ENCODE measurements at regions not wholly inside any gene's neighbourhood (a gene's known extent, or its start where the extent isn't known, plus 50 kb on each side); places are given as distances from the start of the nearest gene placed in this dataset.
"Not testable (repeated sequence)": the region's sequence is repeated elsewhere in the genome, so short reads cannot be mapped to it uniquely, and the experiment has no call there.

DNA sequence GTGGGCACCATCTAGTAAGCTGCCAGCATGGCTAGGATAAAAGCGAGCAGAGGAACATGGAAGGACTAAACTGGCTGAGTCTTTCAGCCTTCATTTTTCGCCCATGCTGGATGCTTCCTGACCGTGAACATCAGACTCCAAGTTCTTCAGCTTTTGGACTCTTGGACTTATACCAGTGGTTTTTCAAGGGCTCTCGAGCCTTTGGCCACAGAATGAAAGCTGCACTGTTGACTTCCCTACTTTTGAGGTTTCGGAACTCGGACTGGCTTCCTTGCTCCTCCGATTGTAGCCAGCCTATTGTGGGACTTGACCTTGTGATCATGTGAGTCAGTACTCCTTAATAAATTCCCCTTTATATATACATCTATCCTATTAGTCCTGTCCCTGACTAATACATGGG lies 785.1 kb upstream of the SLITRK6 start:
- no peak for DNase-seq

GRCh38 chr13:86585835-86586234 lies 786.6 kb upstream of the SLITRK6 start:
- no peak for DNase-seq

GRCh38 chr13:86591862-86592261 lies 792.6 kb upstream of the SLITRK6 start:
- no peak for DNase-seq

DNA sequence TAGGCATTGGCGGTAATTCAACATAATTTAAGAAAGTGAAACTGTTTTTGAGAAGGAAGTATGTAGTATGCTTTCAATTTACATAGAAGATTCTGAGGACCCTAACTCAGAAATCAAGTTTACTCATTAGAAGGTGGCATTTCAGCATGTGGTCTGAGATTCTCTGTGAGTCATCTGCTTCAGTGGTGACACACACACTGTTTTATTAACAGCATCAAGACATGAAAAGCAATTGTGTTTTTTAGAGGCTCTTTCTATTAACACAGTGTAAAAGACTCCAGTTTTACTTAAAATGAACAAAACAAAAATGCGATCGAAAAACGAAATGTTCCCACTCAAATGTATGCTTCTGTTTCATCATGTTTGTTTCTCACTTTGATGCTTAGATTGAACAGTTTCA lies 802.1 kb upstream of the SLITRK6 start:
- no peak for DNase-seq

DNA sequence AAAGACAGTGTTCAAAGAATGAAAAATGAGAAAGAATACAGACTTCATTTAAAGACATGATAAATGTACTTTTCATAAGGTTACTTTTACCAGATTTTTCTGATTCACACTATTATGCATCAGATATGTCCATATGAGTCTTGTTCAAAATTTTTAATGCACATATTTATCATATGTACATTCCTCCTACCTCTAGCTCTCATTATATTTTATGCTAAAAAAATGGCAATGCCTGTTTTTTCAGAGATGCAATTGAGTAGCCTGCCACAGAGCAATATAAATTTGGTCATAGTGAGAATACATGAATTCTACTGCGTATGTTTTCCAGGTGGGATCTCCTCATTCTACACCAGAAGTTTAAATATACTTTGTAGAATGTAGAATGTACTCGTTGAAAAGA lies 807.0 kb upstream of the SLITRK6 start:
- no peak for DNase-seq

DNA sequence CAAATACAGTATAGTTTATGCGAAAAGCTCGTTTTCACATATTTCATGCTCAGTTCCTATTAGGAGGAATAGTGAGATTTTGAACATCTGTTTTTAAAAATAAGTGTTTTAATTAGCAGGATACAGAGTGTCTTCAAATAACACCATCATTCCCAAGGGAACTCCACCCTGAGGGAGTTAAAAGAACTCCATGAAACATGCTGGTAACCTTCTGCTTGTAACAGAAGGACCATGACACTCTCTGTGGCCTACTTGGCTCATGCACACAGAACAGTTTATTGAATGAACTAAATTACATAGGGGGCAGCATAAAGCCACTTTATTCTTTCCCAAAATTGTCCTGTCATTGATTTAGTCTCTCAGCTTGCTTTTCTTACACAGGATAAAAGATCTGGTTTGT lies 809.5 kb upstream of the SLITRK6 start:
- DNase-seq = no peak

GRCh38 chr13:86633346-86633745 lies 834.1 kb upstream of the SLITRK6 start:
- DNase-seq = no peak

GRCh38 chr13:86651171-86651570 lies 852.0 kb upstream of the SLITRK6 start:
- DNase-seq = not testable (repeated sequence)

- DNase-seq = no peak
Observed at GRCh38 chr13:86653009-86653408, 853.8 kb upstream of the SLITRK6 start.

GRCh38 chr13:86655561-86655960 lies 856.3 kb upstream of the SLITRK6 start:
- DNase-seq = no peak

DNA sequence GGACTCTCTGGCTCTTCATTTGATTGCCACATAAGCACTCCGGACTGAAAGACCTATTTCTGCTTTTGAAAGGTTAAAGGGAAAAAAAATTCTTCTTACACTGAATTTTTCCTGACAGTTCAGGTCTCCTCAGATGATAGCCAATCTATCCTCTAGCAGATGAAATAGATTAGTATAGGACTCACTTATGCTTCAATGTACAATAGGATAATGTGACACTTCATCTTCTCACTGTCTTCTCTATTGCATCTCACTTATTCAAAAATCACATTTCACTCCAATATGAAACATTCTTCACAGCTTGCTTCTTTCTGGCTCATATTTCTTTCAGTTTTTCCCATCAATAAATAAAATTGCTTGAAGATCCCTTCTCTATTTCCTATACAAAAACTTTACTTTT lies 860.9 kb upstream of the SLITRK6 start:
- DNase-seq = no peak

GRCh38 chr13:86665842-86666241 lies 866.6 kb upstream of the SLITRK6 start:
- no peak for DNase-seq

- DNase-seq = no peak
Observed at GRCh38 chr13:86673931-86674431, 874.8 kb upstream of the SLITRK6 start.

DNA sequence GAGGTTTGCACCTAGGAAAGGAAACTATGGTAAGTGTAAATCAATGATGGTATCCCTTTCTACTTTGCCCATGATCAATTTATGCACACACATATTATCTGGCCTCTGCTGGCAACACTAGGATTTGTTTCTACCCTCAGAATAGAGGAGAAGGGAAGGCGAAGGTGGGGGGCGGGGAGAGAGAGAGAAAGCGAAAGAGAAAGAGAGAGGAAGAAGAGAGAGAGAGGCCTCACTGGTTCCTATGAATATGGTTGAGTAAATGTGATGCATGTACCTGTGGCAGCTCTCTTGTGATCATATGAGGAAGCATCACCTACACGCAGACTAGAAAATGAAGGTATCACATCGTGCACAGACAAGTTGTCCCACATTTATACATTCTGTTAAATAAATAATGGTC lies 882.0 kb upstream of the SLITRK6 start:
- no peak for DNase-seq

DNA sequence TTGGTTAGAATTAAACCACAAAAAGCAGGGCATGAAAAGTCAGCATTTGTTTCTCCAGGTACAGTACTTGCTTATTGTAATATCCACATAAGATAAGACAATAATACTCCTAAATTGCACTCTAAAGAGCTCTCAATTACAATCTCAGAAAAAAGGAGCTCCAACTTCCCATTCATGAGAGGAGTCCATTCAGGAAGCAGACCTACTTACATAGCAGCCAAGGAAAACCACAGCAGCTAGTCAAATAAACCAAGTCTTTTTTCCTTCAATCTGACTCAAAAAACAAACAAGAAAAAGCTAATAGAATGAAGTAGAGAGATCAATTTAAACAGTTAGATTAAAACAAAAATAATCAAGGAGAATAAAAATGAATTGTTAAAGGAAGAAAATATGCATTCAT lies 885.2 kb upstream of the SLITRK6 start:
- no peak for DNase-seq

DNA sequence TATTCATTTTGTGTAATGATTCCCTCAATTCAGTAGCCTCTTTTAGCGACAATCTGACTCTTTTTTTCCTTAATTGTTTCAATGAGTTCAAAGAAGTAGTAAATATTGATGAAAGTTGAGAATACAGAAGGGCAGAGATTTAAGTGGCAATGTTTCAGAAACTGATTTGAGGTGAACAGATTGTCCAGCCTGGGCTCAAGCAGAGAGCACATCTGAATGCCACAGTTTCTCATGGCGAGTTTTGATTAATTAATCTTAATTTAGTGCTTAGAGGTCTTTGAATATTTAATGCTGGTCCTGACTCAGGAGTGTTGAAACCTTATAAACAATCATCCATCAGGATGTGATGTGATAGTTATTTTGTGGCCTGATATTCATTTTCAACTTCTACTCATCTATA lies 890.7 kb upstream of the SLITRK6 start:
- DNase-seq = no peak

DNA sequence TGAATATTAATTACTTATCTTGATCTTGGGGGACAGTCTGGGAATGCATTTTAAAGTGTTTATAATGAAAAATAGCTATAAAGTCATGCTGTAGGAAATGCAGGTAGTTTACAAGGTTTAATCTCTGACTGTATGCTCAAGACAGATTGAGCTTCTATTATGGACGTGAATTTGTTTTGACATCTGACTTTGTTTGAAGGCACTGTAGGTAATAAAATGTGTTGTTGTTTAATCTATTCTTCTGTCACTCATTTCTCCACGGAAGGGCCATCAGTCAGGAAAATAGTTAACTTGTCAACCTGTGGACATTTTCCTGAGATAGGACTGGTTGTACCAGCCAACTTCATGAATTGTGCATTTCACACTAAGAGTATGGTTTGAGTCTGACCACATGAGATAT lies 893.1 kb upstream of the SLITRK6 start:
- no peak for DNase-seq

DNA sequence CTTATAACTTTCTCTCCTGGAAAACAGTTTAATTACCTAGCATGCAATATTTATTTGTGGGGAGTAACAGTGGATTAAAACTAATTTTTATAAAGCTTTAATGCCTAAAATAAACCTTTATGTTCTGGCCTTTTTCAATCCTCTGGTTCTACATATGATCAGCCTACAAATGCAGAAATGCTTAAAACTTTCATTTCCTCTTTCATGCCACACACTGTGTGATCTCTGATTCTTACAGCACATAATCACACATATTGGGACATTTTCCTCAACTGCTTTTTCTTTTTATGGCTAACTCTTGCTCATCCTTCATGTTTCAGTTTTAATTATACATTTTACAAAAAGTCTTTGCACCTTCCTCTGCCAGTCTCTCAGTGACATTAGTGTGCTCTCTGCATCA lies 910.8 kb upstream of the SLITRK6 start:
- DNase-seq = no peak

DNA sequence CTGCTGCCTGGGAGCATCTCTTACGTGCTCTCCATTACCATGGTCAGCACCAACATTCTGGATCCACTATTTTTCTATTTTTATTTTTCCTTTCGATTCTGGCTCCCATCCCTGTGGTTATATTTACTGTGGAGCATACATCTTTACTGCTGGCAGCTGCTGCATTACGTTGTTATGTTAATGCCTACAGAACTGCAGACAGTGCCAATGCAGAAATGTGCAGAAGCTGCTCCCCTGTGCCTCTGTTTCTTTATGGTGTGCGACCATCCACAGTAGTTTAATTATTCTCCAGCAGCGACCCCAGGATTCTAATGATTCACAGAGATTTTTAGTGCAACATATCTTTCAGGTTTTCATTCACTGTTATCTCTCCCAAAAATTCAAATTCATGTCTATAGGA lies 911.7 kb upstream of the SLITRK6 start:
- DNase-seq = no peak

DNA sequence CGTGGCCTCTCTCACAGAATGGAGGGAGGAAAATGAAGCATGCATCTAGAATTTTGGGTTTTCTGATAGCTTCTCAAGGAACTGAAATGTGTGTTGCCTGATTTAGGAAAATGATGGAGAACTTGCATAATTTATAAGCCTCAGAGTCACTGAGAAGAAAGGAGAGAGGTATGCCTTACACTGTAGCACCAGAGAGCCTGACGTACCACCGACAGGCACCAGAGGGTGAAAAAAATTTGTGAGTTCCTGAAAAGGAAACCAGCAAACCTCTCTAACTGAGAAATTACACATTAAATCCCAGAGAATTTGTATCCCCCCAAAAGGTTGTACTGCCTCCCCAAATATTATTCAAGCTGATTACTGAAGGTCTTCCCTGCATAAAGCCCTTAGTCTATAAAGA lies 915.3 kb upstream of the SLITRK6 start:
- DNase-seq = no peak

DNA sequence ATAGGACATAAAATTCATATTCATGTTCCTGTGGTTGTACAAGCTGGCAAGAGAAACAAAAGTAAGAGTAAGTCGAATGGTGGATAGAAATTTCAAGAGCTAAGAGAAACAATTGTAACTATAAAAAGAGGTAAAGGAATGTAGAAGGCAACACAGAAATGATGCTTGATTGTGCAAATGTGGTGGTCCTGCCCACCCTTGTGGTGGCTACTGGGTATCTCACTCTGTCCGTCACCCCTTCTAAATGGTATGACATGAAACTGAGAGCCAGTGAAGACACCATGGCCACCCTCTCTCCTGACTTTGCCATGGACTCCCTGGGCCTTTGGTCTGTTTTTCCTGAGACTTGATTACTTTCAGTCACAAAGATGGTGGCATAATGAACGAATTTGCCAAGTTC lies 925.9 kb upstream of the SLITRK6 start:
- DNase-seq = no peak

DNA sequence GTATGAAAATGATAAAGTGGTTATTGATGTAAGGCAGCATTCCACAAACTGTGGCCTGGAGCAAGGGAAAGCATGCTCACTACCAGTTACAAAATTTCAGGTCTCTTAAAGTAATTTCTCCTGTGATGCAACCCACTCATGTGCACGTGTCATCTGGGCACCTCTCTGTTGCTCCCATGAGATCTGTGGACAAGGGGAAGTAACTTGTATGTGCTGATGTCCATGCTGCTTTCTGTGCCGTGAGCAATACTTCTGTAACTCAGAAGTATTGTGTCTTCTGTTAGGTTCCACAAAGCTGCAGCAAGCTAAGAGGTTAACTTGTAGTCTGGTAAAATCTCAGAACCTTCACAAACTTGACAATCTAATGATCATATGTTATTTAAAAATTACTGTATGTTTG lies 930.0 kb upstream of the SLITRK6 start:
- no peak for DNase-seq

DNA sequence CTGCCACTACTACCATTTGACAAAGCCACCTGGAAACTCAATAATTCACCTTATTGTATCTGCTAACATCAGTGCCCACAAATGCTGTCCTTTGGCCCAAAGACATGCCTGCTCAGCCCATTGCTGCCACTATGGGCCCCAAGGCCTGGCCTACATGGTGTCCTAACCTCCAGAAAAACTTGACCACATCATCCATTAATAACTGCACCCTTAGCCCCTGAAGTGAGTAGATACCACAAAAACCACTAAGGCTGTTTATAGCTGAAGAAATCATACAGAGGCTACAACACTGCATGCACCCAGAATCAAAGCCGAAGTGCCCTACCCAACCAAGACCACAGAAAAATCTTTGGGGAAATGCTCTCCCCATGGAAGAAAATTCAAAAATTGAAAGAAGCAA lies 932.8 kb upstream of the SLITRK6 start:
- DNase-seq = no peak

GRCh38 chr13:86737334-86737932 lies 933.7 kb upstream of the SLITRK5 start:
- no peak for DNase-seq

GRCh38 chr13:86741762-86742285 lies 929.3 kb upstream of the SLITRK5 start:
- no peak for DNase-seq
